ENCODE measurements at regions not wholly inside any gene's neighbourhood (a gene's known extent, or its start where the extent isn't known, plus 50 kb on each side); places are given as distances from the start of the nearest gene placed in this dataset.
"Not testable (repeated sequence)": the region's sequence is repeated elsewhere in the genome, so short reads cannot be mapped to it uniquely, and the experiment has no call there.

DNA sequence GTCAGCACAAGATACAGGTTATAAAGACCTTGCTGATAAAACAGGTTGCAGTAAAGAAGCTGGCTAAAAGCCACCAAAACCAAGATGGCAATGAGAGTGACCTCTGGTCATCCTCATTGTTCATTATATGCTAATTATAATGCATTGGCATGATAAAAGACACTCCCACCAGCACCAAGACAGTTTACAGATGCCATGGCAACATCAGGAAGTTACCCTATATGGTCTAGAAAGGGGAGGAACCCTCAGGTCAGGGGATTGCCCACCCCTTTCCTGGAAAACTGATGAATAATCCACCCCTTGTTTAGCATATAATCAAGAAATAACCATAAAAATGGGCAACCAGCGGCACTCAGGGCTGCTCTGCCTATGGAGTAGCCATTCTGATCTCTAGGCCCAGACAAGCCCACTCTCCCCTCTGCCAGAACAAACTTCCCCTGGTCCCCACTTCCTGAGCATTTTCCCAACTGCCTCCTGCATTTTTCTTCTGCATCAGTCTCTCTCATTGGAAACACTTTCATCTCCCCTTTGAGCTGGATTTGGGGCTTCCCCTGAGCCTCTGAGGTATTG, 215.3 kb upstream of the SDK2 start:
- DNase-seq, result not testable (repeated sequence)

DNA sequence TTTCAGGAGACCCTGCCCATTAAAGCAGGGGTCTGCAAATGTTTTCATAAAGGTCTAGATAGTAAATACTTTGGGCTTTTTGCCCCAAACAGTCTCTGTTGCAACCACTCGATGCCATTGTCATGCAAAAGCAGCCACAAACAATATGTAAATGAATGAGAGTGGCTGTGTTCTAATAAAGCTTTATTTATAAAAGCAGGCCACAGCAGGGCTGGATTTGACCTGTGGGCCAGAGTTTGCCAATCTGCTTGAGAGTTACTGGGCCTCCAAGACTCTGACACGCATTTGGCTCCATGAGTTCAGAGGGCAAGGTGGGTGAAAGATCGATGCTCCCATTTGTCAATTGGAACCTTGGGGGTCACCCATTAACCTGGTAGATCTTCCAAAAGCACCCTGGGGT, 217.3 kb upstream of the SDK2 start:
- DNase-seq, result no peak

DNA sequence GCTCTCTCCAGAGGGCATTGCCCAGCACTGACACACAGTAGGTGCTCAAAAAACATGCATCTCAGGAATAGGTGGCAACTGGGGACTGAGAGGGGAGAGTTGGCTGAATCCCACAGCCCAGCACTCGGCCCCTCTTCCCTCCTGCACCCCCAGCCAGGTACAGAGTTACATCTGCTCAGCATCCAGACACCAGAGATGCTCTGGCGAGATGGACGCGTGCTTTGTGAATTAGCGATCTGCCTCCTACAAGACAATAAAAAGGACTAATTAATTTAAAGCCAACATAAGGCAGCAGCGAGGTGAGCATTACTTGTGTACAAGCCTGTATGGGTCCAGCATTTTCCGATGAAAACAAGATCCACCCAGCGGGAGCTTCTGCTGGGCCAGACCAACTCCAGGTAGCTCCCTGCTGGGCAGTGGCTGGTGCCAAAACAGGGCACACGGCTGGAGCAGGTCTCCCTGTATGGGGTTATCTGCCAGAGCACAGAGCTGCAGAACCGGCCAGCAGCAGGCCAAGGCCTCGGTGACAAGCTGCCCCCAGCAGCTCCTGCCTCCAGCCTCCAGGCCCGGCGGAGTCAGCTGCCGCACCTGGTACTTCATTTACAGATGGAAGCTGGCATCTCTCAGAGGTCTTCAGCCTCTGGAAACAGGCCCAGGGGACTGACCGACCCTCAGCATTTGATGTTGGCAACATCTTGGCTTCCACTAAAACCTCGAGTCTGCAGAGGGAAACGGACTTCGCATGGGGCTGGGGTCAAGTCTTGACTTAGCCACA, 219.7 kb upstream of the SDK2 start:
- no peak for DNase-seq

DNA sequence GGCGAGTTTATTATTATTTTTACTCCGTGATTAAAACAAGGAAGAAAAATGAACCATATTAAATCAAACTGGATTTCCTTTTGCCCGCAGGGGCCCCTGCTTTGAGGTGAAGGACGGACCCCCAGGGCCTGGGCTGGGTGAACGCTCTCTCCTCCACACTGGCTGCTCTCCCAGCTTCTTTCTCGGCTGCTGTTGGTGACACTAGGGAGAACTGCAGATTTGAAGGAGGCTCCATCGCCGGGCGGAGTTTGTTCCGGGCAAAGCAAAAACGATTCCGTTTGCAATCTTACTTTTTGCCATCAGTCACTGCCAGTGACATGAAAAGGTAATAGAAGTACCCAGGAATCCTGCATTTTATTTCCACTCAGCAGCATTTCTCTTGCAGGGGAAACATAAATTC, 221.6 kb upstream of the SDK2 start:
- no peak for DNase-seq

DNA sequence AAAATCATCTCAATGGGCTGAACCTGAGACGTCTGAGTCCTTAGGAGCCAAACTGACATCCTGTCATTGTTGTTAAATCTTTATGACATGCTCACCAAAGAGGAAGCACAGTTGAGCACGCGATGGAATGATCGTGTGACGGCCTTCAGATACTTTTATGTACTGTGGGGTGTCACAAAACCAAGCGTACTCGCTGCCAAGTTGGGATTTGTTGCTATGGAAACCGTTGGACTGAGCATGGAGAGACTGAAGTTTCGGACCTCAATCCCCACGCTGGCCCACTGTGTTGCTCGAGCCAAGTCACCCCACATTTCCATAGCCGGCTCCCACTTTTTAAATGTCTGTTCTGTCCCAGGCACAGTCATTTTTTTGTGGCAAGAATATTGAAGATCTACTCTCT, 222.8 kb upstream of the SDK2 start:
- DNase-seq, result no peak

DNA sequence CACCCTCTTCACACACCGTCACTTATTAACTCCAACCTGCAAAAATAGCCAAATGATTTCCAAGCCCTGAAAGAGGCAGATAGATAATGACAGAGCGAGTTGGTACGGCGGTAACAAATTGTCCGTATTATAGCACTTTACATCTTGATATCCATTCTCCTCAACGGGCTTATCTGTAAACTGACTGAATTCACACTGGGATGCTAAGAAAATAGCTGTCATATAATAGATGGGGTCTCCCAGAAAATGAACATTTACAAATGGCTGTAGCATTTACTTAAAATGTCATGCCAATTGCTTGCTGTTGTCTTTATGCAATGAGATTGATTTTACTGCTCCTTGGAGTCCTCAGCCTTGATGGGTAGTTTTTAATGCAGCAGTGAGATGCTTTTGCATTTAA, 225.8 kb upstream of the SDK2 start:
- no peak for DNase-seq

DNA sequence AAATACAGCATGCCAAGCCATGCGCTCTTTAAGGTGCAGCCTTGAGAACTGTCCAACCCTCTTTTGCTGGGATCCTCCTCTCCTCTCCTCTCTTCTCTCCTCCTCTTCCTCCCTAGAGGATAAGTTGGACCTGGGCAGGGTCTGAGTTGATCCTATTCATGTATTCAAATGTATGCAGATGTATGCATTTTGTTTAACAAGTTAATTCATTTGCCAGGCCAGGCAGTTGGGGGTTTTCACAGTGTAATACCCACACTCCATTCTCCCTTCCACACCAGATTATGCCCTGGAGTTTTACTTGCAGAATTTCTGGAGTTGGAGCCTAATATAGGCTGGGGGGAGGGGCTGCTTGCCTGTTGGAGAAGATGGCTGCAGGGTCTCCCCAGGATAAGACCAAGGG, 226.2 kb upstream of the SDK2 start:
- DNase-seq, result no peak

DNA sequence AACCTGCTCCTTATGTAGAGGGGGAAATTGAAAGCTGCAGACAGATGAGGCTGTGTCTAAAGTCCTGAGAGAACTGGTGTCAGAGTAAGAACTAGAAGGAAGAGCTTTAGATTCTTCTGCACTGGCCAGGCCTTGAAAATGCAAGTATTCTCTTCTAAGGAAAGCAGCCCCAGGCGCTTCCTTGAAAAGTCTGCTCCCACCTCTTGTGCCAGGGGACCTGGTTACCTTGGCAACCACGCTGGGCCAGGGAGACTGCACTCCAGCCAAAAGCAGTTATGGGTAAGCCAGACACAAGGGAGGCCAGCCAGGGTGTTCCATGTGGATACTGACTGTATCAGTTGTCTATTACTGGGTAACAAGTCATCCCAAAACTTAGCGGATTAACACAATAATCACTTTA, 228.6 kb upstream of the SDK2 start:
- DNase-seq, result no peak

DNA sequence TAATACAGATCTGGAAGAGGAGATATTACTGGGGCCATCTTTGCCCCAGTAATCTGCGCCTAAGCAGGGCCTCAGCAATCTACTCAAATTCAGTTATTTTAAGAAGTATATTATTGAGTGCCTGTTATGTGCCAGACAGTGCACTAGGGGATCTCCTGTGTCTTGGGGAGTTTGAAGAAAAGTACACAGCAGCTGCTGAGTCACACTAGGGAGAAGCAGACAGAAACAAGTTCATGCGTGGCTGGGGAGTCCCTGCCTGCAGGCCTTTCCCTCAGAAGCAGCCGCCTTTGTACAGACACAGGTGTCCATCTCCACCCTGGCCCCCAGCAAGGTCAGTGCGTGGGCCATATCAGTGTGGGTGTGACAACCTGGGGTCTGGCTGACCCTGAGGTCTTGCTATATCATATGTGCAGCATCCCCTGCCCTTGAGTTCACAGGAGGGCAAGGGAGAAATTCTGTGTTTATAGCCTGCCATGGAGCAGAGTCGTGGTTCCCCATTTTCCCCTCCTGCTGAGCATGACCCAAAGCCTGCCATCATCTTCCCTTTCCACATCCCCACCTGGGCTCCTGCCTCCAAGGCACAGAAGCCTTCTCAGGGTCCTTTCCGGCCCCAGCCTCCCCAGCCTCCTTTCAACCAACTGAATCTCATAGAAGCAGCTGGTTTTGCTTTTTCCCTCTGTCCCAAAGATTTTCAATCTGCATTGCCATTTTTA, 229.9 kb upstream of the SDK2 start:
- DNase-seq, result no peak

DNA sequence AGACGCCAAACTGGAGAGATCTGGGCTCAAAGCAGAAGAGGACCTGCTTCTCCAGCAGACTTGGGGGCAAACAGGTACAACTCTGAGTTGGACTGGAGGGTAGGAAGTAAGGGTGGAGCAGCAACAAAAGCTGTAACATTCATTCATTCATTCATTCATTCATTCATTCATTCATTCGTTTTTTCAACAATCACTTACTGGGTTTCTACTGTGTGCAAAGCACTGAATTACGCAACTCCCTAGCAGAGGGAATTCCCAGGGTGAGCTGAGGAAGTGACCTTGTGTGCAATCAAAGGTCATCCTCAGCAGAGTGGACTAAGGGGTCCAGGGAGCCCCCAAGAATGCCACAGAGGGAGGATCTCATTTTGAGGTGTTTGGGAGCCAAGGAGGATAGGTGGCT, 231.1 kb upstream of the SDK2 start:
- DNase-seq, result no peak

DNA sequence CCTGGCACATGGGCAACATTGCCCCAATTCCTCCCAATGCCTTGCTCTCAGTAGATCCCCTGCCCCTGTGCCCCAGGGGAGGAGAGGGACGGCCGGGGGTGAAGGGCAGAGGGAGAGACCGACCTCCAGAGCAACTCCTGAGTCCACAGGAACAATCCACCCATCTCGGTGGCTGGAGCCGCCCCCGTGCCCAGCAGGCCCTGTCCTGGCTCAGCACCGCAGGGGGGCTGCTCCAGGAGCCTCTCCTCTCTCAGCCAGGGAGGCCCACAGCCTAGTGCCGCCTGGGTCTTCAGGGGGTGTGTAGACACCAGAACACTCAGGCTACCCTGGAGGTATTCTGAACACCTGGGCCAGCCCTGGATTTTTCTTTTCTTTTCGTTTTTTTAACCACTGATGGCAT, 233.7 kb upstream of the SDK2 start:
- DNase-seq, result no peak

DNA sequence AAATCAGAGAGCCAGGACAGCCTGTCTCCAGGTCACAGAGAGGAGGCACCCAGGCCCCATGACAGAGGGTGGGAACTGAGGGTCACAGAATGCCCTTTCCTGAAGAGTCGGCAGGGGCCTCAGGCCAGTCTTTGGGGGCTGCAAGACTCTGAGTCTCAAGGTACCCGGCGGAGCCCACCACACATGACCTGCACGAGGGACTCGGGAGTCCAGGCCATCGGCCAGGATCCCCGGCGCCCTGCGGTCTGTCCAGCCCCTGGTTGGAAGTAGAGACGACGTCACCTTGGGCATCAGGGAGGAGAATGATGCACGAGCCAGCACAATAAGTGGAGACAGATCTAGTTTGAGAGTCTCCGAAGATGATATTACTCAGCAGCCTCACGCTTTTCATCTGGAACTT, 234.7 kb upstream of the SDK2 start:
- no peak for DNase-seq

DNA sequence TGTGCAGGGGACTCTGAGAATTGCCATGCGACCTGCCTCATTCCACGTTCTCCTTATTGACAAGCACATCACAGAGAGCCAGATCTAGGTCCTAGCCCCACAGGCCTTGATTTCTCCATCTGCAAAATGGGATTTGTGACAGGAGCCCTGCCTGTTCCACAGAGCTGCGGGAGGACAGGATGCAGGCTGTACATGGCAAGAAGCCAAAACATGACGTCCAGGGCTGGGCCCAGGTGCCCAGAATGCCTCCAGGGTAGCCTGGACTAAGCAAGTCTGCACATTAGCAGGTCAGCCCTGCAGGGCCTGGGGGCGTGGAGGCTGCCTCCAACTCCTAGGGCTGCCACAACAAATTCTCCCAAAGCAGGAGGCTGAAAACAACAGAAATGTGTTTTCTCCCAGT, 235.7 kb upstream of the SDK2 start:
- no peak for DNase-seq

DNA sequence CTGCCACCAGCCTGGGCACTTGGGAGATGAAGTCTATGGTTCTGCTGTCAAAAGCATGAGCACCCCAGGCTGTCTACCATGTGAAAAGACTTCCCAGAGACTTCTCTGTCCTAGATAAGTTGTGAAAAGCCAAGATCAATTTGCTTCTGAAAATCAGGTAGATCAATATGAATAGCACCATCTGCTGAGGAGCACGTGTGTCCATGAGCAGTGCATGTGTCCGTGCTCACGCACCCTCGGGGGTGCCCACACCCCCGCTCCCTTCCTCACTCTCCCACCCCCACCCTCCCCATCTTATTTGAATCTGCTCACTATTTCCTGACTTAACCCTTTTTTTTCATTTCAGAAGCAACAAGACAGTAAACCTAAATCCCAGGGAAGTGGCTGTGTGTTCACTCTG, 238.3 kb upstream of the SDK2 start:
- DNase-seq, result no peak

DNA sequence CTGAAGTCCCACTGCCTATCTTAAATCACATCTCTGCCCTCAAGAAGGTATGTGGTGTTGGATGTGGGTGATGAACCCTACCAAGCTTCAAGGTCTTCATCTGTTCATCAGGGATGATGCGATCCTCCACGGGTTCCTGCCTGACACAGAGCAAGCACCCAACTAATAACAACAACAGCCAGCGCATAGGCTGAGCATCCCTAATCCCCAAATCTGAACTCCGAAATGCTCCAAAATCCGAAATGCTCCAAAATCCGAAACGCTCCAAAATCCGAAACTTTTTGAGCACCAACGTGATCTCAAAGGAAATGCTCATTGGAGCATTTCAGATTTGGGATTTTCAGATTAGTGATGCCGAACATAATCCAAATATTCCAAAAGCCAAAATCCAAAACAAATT, 238.9 kb upstream of the SDK2 start:
- no peak for DNase-seq

DNA sequence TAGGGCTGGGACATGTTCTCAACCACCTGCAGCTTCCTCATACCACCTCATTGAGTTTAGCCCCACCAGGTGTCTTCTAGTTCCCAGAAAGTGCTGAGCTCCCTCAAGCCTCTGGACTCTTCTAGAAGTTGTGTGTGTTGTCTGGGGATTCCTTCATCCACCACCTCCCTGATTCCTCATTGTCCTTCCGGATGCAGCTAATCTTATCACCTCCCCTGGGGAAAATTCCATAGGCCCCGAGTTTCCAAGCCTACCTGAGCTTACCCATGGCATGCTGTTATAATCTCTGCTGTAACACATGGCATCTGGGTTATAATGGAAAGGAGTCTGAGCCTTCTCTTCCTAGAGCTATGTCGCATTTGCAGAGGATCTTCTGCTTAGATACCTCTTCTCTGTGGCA, 243.5 kb upstream of the SDK2 start:
- DNase-seq, result no peak

DNA sequence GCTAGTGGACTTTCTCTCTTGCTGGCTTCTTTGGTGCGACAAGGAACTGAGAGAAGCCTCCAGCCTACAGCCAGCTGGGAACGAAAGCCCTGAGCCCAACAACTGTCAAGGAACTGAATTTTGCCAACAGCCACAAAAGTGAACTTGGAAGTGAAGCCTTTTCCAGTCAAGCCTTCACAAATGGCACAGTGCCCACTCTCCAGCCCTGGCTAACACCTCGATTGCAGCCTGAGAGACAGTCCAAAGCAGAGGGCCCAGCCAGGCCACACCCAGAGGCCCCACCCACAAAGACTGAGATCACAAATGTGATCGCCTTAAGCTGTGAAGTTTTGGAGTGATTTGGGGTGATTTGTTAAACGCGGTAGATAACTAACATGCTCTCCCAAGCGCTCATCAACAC, 244.6 kb upstream of the SDK2 start:
- DNase-seq, result no peak

DNA sequence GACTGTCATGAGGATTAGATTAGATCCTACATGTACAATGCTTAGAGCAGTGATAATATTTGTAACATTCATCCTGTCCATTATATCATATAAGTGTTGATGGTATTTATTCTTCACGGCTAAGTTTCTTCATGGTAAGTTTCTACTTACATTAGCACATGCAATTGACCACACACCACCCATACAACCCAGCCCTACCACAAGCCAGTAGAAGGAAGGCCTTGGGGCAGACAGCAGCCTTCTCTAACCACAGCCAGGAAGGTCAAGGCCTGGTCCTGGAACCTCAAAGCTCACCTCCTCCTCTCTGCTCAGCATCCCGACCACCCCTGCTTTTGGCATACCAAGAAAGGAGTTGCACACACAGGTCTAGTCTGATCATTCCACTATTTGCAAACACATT, 245.2 kb upstream of the SDK2 start:
- no peak for DNase-seq

DNA sequence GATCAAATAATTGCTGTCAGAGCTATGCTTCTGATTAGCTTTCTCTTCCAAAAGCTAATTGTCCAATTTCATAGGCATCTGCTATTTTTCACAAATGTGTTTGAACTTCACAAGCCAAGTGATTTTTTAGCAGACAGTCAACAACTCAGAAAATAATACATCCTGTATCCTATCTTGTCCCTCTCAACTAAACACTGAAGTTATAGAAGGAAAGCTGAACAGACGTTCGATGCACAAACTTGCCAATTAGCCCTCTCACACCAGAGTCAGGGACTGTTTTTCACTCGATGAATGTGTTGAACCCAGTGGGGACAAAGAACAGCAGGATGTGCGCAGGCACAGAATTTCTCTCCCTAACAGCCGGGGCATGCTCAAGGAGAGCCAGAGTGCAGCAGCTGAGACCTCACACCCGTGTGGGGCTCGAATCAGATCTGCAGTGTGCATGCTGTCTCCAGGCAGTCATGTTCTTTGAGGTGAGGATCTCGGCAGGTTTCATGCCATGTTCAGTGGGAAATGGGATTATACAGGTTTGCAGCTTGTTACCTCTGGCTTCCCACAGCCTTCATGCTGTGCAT, 246.7 kb upstream of the SDK2 start:
- DNase-seq, result no peak

DNA sequence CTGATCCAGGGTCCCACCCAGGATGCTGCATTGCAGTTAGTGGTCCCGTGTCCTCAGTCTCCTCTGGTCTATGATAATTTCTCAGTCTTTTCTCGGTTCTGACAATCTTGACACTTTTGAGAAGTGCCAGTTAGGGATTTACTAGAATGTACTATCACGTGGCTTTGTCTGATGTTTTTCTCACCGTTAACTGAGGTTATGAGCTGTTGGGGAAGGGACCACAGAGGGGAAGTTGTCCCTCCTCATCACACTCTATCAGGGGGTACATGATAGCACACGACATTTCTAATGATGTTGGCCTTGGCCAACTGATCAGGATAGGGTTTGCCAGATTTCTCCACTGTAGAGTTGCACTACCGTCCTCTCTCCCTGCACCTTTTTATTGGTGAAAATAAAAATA, 250.9 kb upstream of the SDK2 start:
- no peak for DNase-seq

DNA sequence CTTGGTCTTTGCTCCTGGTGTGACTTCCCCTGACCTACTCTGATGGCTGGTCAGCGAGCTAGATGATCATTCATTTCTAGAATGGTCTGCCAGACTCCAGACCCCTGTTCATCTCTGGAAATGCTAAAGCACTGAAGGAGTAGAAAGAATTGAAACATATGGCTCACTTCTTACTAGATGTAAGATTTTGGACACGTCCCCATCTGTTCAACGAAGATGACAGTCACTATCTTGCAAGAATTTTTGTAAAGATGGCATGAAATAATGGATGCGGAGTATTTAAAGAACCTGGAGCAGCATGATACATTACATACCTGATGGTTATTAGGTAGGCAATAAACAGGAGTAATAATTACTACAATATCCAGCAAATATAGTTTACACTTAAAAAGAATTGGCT, 252.7 kb upstream of the SDK2 start:
- DNase-seq, result no peak

DNA sequence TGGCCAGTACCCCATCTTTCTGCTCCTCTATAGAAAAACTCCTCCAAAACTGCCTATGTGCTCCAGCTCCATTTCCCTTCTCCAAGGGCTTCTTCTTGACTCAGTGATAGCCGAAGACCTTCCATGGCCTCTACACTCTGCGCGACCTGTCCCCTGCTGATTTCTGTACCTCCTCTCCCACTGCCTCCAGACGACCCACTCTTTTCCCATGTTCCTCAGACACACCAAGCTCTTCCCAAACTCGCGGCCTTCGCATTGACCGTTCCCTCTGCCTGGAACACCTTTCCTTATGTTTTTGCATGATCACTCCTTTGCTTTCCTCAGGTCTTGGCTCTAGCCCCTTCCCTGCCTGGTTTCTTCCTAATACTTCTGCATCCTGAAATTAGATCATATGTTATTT, 255.6 kb upstream of the SDK2 start:
- DNase-seq, result no peak

DNA sequence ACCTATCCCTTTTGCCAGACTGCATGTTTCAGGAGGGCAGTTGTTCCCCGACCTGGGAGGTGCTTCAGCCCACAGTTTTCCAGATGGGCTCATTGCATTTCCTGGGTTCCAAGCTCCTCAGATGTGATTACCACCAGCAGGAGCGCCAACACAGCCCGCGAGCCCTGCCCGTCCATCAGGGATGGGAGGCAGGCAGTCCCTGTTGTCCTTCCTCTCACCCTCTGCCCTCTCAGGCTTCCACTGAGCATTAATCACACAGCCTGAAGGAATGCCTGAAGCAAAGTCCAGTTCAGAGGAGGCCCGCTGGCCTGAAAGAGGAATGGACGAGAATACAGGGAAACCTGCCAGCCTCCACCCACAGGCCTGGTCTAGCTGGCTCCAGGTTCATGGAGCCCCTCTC, 256.3 kb upstream of the SDK2 start:
- no peak for DNase-seq

DNA sequence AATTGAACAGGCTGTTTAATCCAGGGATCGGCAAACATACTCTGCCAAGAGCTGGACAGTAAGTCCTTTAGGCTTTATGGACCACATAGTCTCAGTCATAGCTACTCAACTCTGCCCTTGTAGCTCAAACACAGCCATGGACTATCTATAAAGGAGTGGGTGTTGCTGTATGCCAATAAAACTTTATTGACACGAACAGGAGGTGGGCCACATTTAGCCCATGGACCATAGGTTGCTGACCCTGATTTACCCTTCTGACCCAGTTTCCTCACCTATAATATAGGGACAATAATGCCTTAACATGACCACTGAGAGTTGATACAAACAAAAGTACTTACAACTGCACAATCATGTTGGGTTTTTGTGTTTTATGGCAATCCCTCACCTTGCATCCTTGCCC, 257.0 kb upstream of the SDK2 start:
- no peak for DNase-seq
